Naive thymus-derived CD4-positive, alpha-beta T cell (primary cell): ENCODE measurements at regions not wholly inside any gene's neighbourhood (a gene's known extent, or its start where the extent isn't known, plus 50 kb on each side); places are given as distances from the start of the nearest gene placed in this dataset.

Experiments used
- ATAC-seq: fragments of 150-1000 bp; cut with Tn5 transposase; 2 replicates; pipeline ENCODE4 v1.10.0; 2021; ENCODE audit warnings: mild to moderate bottlenecking, moderate library complexity
- CTCF ChIA-PET: fragments of 350-600 bp; sonication (Branson Sonifier 250); formaldehyde crosslinking; loops from one replicate; lab custom pipeline; 2021; ENCODE audit warnings: antibody characterized with exemption; lab: Charles Lee
- POLR2A ChIA-PET: fragments of 350-600 bp; sonication (Branson Sonifier 250); formaldehyde crosslinking; loops from one replicate; lab custom pipeline; 2021; ENCODE audit warnings: antibody characterized with exemption, inconsistent platforms; lab: Charles Lee
- DNase-seq, 9 donors: peaks; one replicate each; pipeline versions ENCODE4 v3.0.0 to v3.0.0-alpha.2; 2020 to 2022; ENCODE audit warnings: mixed read lengths in 1 of 9
- H3K27ac ChIP-seq: one replicate; pipeline ENCODE4 v1.7.0; 2013; ENCODE audit warnings: mild to moderate bottlenecking, low read depth, low read length, moderate library complexity
- H3K27me3 ChIP-seq, 2 donors: one replicate each; pipeline ENCODE4 v1.7.0; 2013; ENCODE audit warnings: low read length in 2 of 2, mild to moderate bottlenecking in 2 of 2, moderate library complexity in 2 of 2; ENCODE audit not compliant: control insufficient read depth in 2 of 2, insufficient read depth in 2 of 2
- H3K36me3 ChIP-seq, 3 experiments: 1 replicate in 2 of 3; 2 replicates in 1 of 3; pipeline ENCODE4 v1.7.0; 2013; ENCODE audit warnings: low read length in 3 of 3, mild to moderate bottlenecking in 3 of 3, moderate library complexity in 1 of 3; ENCODE audit not compliant: insufficient read depth in 3 of 3, control insufficient read depth in 2 of 3
- H3K4me1 ChIP-seq, 2 donors: one replicate each; pipeline ENCODE4 v1.7.0; 2013; ENCODE audit warnings: low read length in 2 of 2, mild to moderate bottlenecking in 2 of 2, moderate library complexity in 1 of 2; ENCODE audit not compliant: control insufficient read depth in 2 of 2, insufficient read depth in 2 of 2
- H3K4me3 ChIP-seq: 2 replicates; pipeline ENCODE4 v1.7.0; 2013; ENCODE audit warnings: mild to moderate bottlenecking, low read length
- H3K9me3 ChIP-seq, 3 experiments: 1 replicate in 2 of 3; 2 replicates in 1 of 3; pipeline ENCODE4 v1.7.0; 2013; ENCODE audit warnings: low read length in 3 of 3; ENCODE audit not compliant: control insufficient read depth in 2 of 3
- H3K27ac Mint-ChIP-seq, 9 donors: one replicate each; pipeline ENCODE4 v1.8.0; 2020 to 2022; ENCODE audit warnings: mixed read lengths in 9 of 9, mild to moderate bottlenecking in 8 of 9, moderate library complexity in 5 of 9, inconsistent platforms in 2 of 9
- H3K27me3 Mint-ChIP-seq, 5 donors: one replicate each; pipeline ENCODE4 v1.8.0; 2021 to 2022; ENCODE audit warnings: mixed read lengths in 5 of 5, mild to moderate bottlenecking in 1 of 5
- H3K36me3 Mint-ChIP-seq, 5 donors: one replicate each; pipeline ENCODE4 v1.8.0; 2020 to 2022; ENCODE audit warnings: mixed read lengths in 5 of 5, mild to moderate bottlenecking in 3 of 5, inconsistent platforms in 1 of 5
- H3K4me1 Mint-ChIP-seq, 7 donors: one replicate each; pipeline ENCODE4 v1.8.0; 2020 to 2022; ENCODE audit warnings: mixed read lengths in 7 of 7, mild to moderate bottlenecking in 3 of 7, inconsistent platforms in 1 of 7
- H3K4me3 Mint-ChIP-seq, 10 donors: one replicate each; pipeline ENCODE4 v1.8.0; 2020 to 2022; ENCODE audit warnings: mild to moderate bottlenecking in 10 of 10, mixed read lengths in 10 of 10, moderate library complexity in 6 of 10, inconsistent platforms in 2 of 10
- H3K9me3 Mint-ChIP-seq, 11 donors: one replicate each; pipeline ENCODE4 v1.8.0; 2020 to 2022; ENCODE audit warnings: mixed read lengths in 11 of 11, mild to moderate bottlenecking in 4 of 11, inconsistent platforms in 1 of 11, moderate library complexity in 1 of 11
- intact Hi-C, 2 donors: fragments of 100-400 bp; cut with micrococcal nuclease; formaldehyde crosslinking; loops; one replicate each; pipeline ENCODE4 v1.15.1; 2023

DNA sequence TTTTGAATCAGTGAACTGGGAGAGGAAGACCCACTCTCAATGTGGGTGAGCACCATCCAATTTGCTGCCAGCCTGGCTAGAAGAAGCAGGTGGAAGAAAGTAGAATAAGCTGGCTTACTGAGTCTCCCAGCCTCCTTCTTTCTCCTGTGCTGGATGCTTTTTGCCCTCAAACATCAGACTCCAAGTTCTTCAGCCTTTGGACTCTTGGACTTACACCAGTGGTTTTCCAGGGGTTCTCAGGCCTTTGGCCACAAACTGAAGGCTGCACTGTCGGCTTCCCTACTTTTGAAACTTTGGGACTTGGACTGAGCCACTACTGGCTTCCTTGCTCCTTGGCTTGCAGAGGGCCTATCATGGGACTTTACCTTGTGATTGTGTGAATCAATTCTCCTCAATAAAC lies 804.2 kb upstream of the SLITRK1 start:
- H3K36me3 ChIP-seq: no peaks in the 10 kb centered on the region
- no peaks in the 10 kb centered on the region for H3K4me1 Mint-ChIP-seq
- H3K4me3 ChIP-seq: no peak overlapping the region
- ChIA-PET CTCF (no interaction called here), POLR2A (no interaction called here)
- H3K27ac ChIP-seq: no peak overlapping the region
- no peak for ATAC-seq
- no peaks in the 10 kb centered on the region for H3K4me1 ChIP-seq
- H3K36me3 Mint-ChIP-seq: no peaks in the 10 kb centered on the region
- no peaks in the 10 kb centered on the region for H3K27me3 ChIP-seq
- no peak overlapping the region for H3K4me3 Mint-ChIP-seq
- H3K27me3 Mint-ChIP-seq: no peaks in the 10 kb centered on the region
- no peak overlapping the region for H3K27ac Mint-ChIP-seq
- H3K9me3 ChIP-seq: no peaks in the 10 kb centered on the region
- DNase-seq: no peak
- intact Hi-C loops: no loop called here
- peaks cover 0 to 14% (median 1%) of the 10 kb centered on the region in 11 donors for H3K9me3 Mint-ChIP-seq

- Mint-ChIP-seq H3K36me3 (no peaks in the 10 kb centered on the region), H3K27ac (no peak overlapping the region), H3K9me3 (peaks cover 0 to 14% (median 1%) of the 10 kb centered on the region in 11 donors), H3K4me3 (no peak overlapping the region), H3K27me3 (no peaks in the 10 kb centered on the region), H3K4me1 (no peaks in the 10 kb centered on the region)
- DNase-seq (no peak), ATAC-seq (no peak)
- intact Hi-C loops: loop anchor here in 1 of 2 donors (2.0 kb wide), 1 partner anchor 52 kb away; no protein-coding TSS in a partner anchor
- no peaks in the 10 kb centered on the region for H3K4me1 ChIP-seq
- POLR2A ChIA-PET: no interaction called here
- no peak overlapping the region for H3K27ac ChIP-seq
- CTCF ChIA-PET: no interaction called here
- no peaks in the 10 kb centered on the region for H3K9me3 ChIP-seq
- no peak overlapping the region for H3K4me3 ChIP-seq
- H3K36me3 ChIP-seq: no peaks in the 10 kb centered on the region
- no peaks in the 10 kb centered on the region for H3K27me3 ChIP-seq
Measured at GRCh38 chr13:84684804-84685203, 802.5 kb upstream of the SLITRK1 start.

DNA sequence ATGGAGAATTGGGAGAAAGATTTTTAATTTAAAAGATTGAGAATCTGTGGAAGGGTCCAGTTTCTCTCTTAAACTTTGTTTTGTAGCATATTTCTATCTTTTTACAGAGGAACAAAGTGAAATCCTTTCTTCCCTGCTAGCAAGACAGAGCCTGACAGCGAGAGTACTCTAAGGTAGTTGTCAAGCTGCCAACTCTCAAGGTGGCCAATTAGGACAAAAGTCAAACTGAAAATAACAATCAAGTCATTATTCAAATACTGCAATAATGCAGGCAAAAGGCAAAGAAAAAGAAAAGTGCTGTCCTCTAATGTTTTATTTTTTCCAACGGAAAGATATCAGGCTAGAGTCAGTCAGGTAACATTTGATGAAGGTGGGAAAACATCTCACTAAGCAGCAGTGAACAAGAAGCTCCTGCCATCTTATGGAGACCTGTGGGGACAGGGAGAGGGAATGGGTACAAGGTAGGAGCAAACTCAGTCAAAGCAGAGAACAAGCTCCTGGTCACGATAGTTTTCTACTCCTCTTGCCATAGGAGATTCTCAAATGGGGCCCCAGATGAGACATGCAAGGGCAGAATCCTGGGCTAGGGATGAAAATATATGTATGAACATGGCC lies 801.9 kb upstream of the SLITRK1 start:
- Mint-ChIP-seq H3K4me3 (no peak overlapping the region), H3K27me3 (no peaks in the 10 kb centered on the region), H3K36me3 (no peaks in the 10 kb centered on the region), H3K27ac (no peak overlapping the region), H3K4me1 (no peaks in the 10 kb centered on the region), H3K9me3 (peaks cover 0 to 14% (median 3%) of the 10 kb centered on the region in 11 donors)
- Histone ChIP-seq H3K36me3 (no peaks in the 10 kb centered on the region), H3K9me3 (no peaks in the 10 kb centered on the region), H3K4me1 (no peaks in the 10 kb centered on the region), H3K27ac (no peak overlapping the region), H3K27me3 (no peaks in the 10 kb centered on the region), H3K4me3 (no peak overlapping the region)
- no peak for ATAC-seq
- intact Hi-C loops: loop anchor here in 1 of 2 donors (2.0 kb wide), 1 partner anchor 53 kb away; no protein-coding TSS in a partner anchor
- POLR2A ChIA-PET: no interaction called here
- CTCF ChIA-PET: no interaction called here
- DNase-seq: no peak

GRCh38 chr13:84683448-84683847 lies 801.2 kb upstream of the SLITRK1 start:
- H3K27me3 ChIP-seq: no peaks in the 10 kb centered on the region
- H3K4me3 ChIP-seq: no peak overlapping the region
- Mint-ChIP-seq H3K27me3 (no peaks in the 10 kb centered on the region), H3K4me3 (no peak overlapping the region), H3K9me3 (peaks cover 0 to 14% (median 4%) of the 10 kb centered on the region in 11 donors), H3K4me1 (no peaks in the 10 kb centered on the region), H3K27ac (no peak overlapping the region), H3K36me3 (no peaks in the 10 kb centered on the region)
- H3K36me3 ChIP-seq: no peaks in the 10 kb centered on the region
- ChIA-PET POLR2A (no interaction called here), CTCF (no interaction called here)
- DNase-seq: no peak
- H3K9me3 ChIP-seq: no peaks in the 10 kb centered on the region
- ATAC-seq: no peak
- no peaks in the 10 kb centered on the region for H3K4me1 ChIP-seq
- no peak overlapping the region for H3K27ac ChIP-seq
- intact Hi-C loops: no loop called here

DNA sequence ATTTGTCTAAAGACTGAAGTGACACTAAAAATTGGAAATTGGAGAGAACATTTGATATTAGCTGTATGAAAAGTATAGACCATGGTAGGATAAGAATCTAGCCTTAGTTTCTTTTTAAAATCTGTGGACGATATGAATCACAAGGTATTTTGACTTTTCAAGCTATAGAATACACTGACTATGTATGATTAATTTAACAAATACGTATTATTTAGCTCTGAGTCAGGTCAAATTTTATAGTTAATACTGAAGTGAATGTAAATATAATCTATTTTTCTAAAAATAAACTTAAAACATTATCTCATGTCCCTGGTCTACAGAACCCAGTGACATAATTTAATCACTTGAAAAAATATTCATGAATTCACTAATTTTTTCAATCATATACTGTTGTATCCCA lies 795.6 kb upstream of the SLITRK1 start:
- ATAC-seq (no peak), DNase-seq (no peak)
- Histone ChIP-seq H3K4me3 (no peak overlapping the region), H3K27me3 (no peaks in the 10 kb centered on the region), H3K36me3 (no peaks in the 10 kb centered on the region), H3K9me3 (no peaks in the 10 kb centered on the region), H3K4me1 (no peaks in the 10 kb centered on the region), H3K27ac (no peak overlapping the region)
- intact Hi-C loops: no loop called here
- Mint-ChIP-seq H3K27ac (no peak overlapping the region), H3K9me3 (peaks cover 0 to 16% (median 2%) of the 10 kb centered on the region in 11 donors), H3K4me3 (no peak overlapping the region), H3K36me3 (no peaks in the 10 kb centered on the region), H3K4me1 (no peaks in the 10 kb centered on the region), H3K27me3 (no peaks in the 10 kb centered on the region)
- ChIA-PET CTCF (no interaction called here), POLR2A (no interaction called here)

- ChIA-PET CTCF (no interaction called here), POLR2A (no interaction called here)
- Histone ChIP-seq H3K27me3 (no peaks in the 10 kb centered on the region), H3K4me1 (no peaks in the 10 kb centered on the region), H3K9me3 (no peaks in the 10 kb centered on the region), H3K27ac (no peak overlapping the region), H3K36me3 (no peaks in the 10 kb centered on the region), H3K4me3 (no peak overlapping the region)
- intact Hi-C loops: no loop called here
- H3K4me3 Mint-ChIP-seq: no peak overlapping the region
- no peak overlapping the region for H3K27ac Mint-ChIP-seq
- DNase-seq: no peak
- peaks cover 0 to 9% (median 1%) of the 10 kb centered on the region in 11 donors for H3K9me3 Mint-ChIP-seq
- no peaks in the 10 kb centered on the region for H3K27me3 Mint-ChIP-seq
- no peaks in the 10 kb centered on the region for H3K36me3 Mint-ChIP-seq
- no peak for ATAC-seq
- H3K4me1 Mint-ChIP-seq: no peaks in the 10 kb centered on the region
Measured at GRCh38 chr13:84672616-84673015, 790.3 kb upstream of the SLITRK1 start.

- intact Hi-C loops: no loop called here
- no peaks in the 10 kb centered on the region for H3K4me1 Mint-ChIP-seq
- H3K27ac Mint-ChIP-seq: no peak overlapping the region
Measured at GRCh38 chr13:84670245-84670644, 788.0 kb upstream of the SLITRK1 start.

More at GRCh38 chr13:84670245-84670644, 788.0 kb upstream of the SLITRK1 start:
- ChIA-PET CTCF (no interaction called here), POLR2A (no interaction called here)
- Mint-ChIP-seq H3K9me3 (peaks cover 0 to 9% (median 1%) of the 10 kb centered on the region in 11 donors), H3K27me3 (no peaks in the 10 kb centered on the region), H3K36me3 (no peaks in the 10 kb centered on the region), H3K4me3 (no peak overlapping the region)
- no peaks in the 10 kb centered on the region for H3K27me3 ChIP-seq
- H3K4me3 ChIP-seq: no peak overlapping the region
- H3K27ac ChIP-seq: no peak overlapping the region
- ATAC-seq (no peak), DNase-seq (no peak)
- no peaks in the 10 kb centered on the region for H3K4me1 ChIP-seq
- no peaks in the 10 kb centered on the region for H3K36me3 ChIP-seq
- no peaks in the 10 kb centered on the region for H3K9me3 ChIP-seq
